ENCODE measurements at regions not wholly inside any gene's neighbourhood (a gene's known extent, or its start where the extent isn't known, plus 50 kb on each side); places are given as distances from the start of the nearest gene placed in this dataset.

DNA sequence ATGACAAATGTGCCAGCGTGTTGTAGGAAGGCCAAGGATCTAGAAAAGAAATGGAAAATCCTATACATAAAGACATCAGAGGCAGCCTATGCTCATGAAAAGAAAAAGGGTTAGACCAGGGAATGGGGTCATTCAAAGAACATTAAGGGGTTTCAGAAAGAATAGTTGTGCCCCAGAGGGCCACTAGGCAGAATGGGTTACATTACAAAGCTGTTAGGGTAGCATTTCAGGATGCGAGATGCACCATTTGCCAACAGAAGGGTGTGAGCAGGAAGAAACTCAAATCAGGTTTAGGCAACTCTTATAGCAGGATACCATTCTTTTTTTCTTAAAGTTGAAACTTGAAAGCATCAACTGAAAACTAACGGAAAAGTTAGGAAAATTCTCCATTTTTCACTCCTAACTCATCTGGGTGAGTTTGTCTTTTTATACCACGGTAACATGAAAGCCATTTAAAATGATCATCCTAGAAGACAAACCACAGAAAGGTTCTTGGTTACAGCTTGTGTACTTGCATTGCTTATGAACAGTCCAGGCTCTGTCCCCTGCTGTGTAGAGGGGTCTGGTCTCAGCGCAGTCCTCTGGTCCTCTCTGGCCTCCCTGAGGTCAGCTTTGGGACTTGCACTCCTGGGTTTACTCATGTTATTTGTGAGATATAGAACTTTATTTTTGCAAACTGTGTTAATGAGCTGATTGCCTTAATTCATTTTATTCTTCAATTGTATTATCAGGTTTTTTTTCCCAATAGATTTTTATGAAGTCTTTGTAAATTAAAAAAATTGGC lies 209.1 kb downstream of the DACT1 start:
- H3K4ac ChIP-seq (ENCODE audit: low read depth, low read length): no peak overlapping the region
- no peak overlapping the region for H3K23ac ChIP-seq (ENCODE audit: insufficient read length, low read depth, low read length)
- no peaks in the 10 kb centered on the region for H3K27me3 ChIP-seq (ENCODE audit: insufficient read depth, low read length)
- H3K27ac ChIP-seq (ENCODE audit: insufficient read length, low read depth, low read length): no peak overlapping the region
- no peak overlapping the region for H2BK120ac ChIP-seq (ENCODE audit: low read depth, low read length, poor library complexity, severe bottlenecking)
- H3K4me2 ChIP-seq (ENCODE audit: insufficient read depth, insufficient read length, low read length): no peak overlapping the region
- Mint-ChIP-seq H3K27me3 (ENCODE audit: low read depth) (no peaks in the 10 kb centered on the region; the same call in 1 of the 2 replicates), H3K36me3 (ENCODE audit: insufficient read depth in 1 of 3, low read depth in 3 of 3) (no peaks in the 10 kb centered on the region), H3K9me3 (no peaks in the 10 kb centered on the region), H3K4me1 (peaks cover 6 to 8% of the 10 kb centered on the region in 2 experiments), H3K4me3 (no peak overlapping the region), H3K27ac (no peak overlapping the region)
- H2AK5ac ChIP-seq (ENCODE audit: insufficient read length, low read length): no peak overlapping the region
- no peak overlapping the region for H2BK5ac ChIP-seq (ENCODE audit: insufficient read length, low read length)
- TF ChIP-seq, protein P1, sequence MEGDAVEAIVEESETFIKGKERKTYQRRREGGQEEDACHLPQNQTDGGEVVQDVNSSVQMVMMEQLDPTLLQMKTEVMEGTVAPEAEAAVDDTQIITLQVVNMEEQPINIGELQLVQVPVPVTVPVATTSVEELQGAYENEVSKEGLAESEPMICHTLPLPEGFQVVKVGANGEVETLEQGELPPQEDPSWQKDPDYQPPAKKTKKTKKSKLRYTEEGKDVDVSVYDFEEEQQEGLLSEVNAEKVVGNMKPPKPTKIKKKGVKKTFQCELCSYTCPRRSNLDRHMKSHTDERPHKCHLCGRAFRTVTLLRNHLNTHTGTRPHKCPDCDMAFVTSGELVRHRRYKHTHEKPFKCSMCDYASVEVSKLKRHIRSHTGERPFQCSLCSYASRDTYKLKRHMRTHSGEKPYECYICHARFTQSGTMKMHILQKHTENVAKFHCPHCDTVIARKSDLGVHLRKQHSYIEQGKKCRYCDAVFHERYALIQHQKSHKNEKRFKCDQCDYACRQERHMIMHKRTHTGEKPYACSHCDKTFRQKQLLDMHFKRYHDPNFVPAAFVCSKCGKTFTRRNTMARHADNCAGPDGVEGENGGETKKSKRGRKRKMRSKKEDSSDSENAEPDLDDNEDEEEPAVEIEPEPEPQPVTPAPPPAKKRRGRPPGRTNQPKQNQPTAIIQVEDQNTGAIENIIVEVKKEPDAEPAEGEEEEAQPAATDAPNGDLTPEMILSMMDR (conservative IDR thresholded peaks at IDR 0.05): no peak
- H3K18ac ChIP-seq (ENCODE audit: insufficient read length, low read depth, low read length): no peak overlapping the region
- H3K79me2 ChIP-seq (ENCODE audit: insufficient read depth, low read length): no peaks in the 10 kb centered on the region
- H3K9ac ChIP-seq (ENCODE audit: extremely low read depth, insufficient read length, low read length): no peak overlapping the region
- no peak overlapping the region for H2BK15ac ChIP-seq (ENCODE audit: low read depth, low read length)
- no peak overlapping the region for H4K8ac ChIP-seq (replicated peaks; ENCODE audit: insufficient read length, low read depth, low read length)
- H4K91ac ChIP-seq (ENCODE audit: insufficient read length, low read depth, low read length): no peak overlapping the region
- no peak overlapping the region for H2AFZ ChIP-seq (ENCODE audit: low read length)
- no peak overlapping the region for H3T11ph ChIP-seq (ENCODE audit: low read length)
- no peaks in the 10 kb centered on the region for H3K23me2 ChIP-seq (ENCODE audit: insufficient read length, low read depth, low read length, poor library complexity, severe bottlenecking)
- no peaks in the 10 kb centered on the region for H3K79me1 ChIP-seq (ENCODE audit: insufficient read depth, low read depth, low read length, poor library complexity, severe bottlenecking)
- no peak overlapping the region for H3K14ac ChIP-seq (ENCODE audit: insufficient read depth, low read length)
- H3K56ac ChIP-seq (ENCODE audit: insufficient read length, low read depth, low read length): no peak overlapping the region
- H3K4me1 ChIP-seq (ENCODE audit: insufficient read depth, low read length): no peaks in the 10 kb centered on the region
- no CpG with 5 or more reads among the region's 5 CpGs for WGBS (ENCODE audit: extremely low coverage, insufficient read length, low lambda C conversion rate)
- H2BK12ac ChIP-seq (ENCODE audit: insufficient read length, low read depth, low read length): no peak overlapping the region
- H2BK20ac ChIP-seq (ENCODE audit: low read depth, low read length, poor library complexity, severe bottlenecking): no peak overlapping the region
- H4K20me1 ChIP-seq (ENCODE audit: control insufficient read depth, insufficient read depth, insufficient read length): no peaks in the 10 kb centered on the region
- no peak overlapping the region for H4K5ac ChIP-seq (ENCODE audit: insufficient read length, low read depth, low read length)
- no peaks in the 10 kb centered on the region for H3K9me3 ChIP-seq (ENCODE audit: control insufficient read depth, low read depth, low read length)
- DNase-seq: no peak
